Body of pancreas (tissue), 4 donors: ENCODE measurements at regions not wholly inside any gene's neighbourhood (a gene's known extent, or its start where the extent isn't known, plus 50 kb on each side); places are given as distances from the start of the nearest gene placed in this dataset.

ENCODE experiments used
- ATAC-seq: fragments of 150-250 bp; one replicate; pipeline ENCODE4 v1.9.1; 2016
- DNase-seq, 4 donors: peaks; one replicate each; pipeline ENCODE4 v3.0.0-alpha.2; 2019
- H3K27ac ChIP-seq, 4 donors: fragments of 200-600 bp; sonication (generic); 1 replicate in 3 of 4; 2 replicates in 1 of 4; pipeline versions ENCODE4 v1.5.1 to v1.6.1; 2016 to 2019; ENCODE audit warnings: mild to moderate bottlenecking in 1 of 4, mixed read lengths in 1 of 4, moderate library complexity in 1 of 4
- H3K27me3 ChIP-seq, 2 donors: fragments of 200-600 bp; sonication (generic); one replicate each; pipeline ENCODE4 v1.6.0; 2016; ENCODE audit warnings: mild to moderate bottlenecking in 1 of 2
- H3K36me3 ChIP-seq, 2 donors: fragments of 200-600 bp; sonication (generic); replicated peaks in 1 of 2; 2 replicates each; pipeline ENCODE4 v1.5.1; 2016; ENCODE audit warnings: low read depth in 2 of 2; ENCODE audit not compliant: insufficient read depth in 1 of 2
- H3K4me1 ChIP-seq: fragments of 200-600 bp; sonication (generic); one replicate; pipeline ENCODE4 v1.6.0; 2016
- H3K4me3 ChIP-seq, 2 donors: fragments of 200-600 bp; sonication (generic); 1 replicate in 1 of 2; 2 replicates in 1 of 2; pipeline ENCODE4 v1.5.1; 2016 to 2019
- H3K9me3 ChIP-seq, 3 donors: fragments of 200-600 bp; sonication (generic); 1 replicate in 2 of 3; 2 replicates in 1 of 3; pipeline ENCODE4 v1.5.1; 2016
- CTCF ChIP-seq, 7 experiments: fragments of 450-650 bp in 4 of 7; fragments of 200-600 bp in 3 of 7; sonication (generic) in 3 of 7; IDR thresholded peaks; one replicate each; pipeline ENCODE4 v1.5.1; 2016 to 2019; ENCODE audit warnings: antibody characterized with exemption in 7 of 7
- POLR2A ChIP-seq, 3 donors: fragments of 450-650 bp; IDR thresholded peaks; one replicate each; pipeline ENCODE4 v1.6.1; 2016; ENCODE audit warnings: antibody characterized with exemption in 3 of 3, mild to moderate bottlenecking in 2 of 3
- WGBS, 2 donors: methylation state at CpG; one replicate each; pipeline ENCODE4 v1.1.5; 2017; 5-methylcytosine and 5-hydroxymethylcytosine counted together
- intact Hi-C: fragments of 100-400 bp; cut with DNase I; formaldehyde crosslinking; loops from one replicate; pipeline ENCODE4 v1.15.1; 2023

- ATAC-seq (no peak), DNase-seq (peak in 1 of 4 donors; percentile 18)
- WGBS, 2 donors = 70 to 85% methylated on average over 4 of the region's 4 CpGs
- Histone ChIP-seq H3K4me3 (no peak overlapping the region), H3K4me1 (peaks cover 13% of the 10 kb centered on the region), H3K27ac (no peak overlapping the region), H3K9me3 (no peaks in the 10 kb centered on the region), H3K27me3 (peaks cover 0 to 5% of the 10 kb centered on the region in 2 donors), H3K36me3 (no peaks in the 10 kb centered on the region)
- intact Hi-C loops = no loop called here
- TF ChIP-seq CTCF (IDR thresholded peaks at IDR 0.05) = no peak
- TF ChIP-seq POLR2A (IDR thresholded peaks at IDR 0.05) = no peak
Measured at GRCh38 chr6:27755768-27756167, 156.4 kb downstream of the OR2B2 start.

- 3 to 9% methylated on average over 1 of the region's 1 CpG for WGBS, 2 donors
- H3K27me3 ChIP-seq = peaks cover 0 to 5% of the 10 kb centered on the region in 2 donors
- H3K4me1 ChIP-seq = peaks cover 13% of the 10 kb centered on the region
- no peaks in the 10 kb centered on the region for H3K36me3 ChIP-seq
- no peaks in the 10 kb centered on the region for H3K9me3 ChIP-seq
- TF ChIP-seq CTCF (IDR thresholded peaks at IDR 0.05) = no peak
- TF ChIP-seq POLR2A (IDR thresholded peaks at IDR 0.05) = no peak
- H3K27ac ChIP-seq = no peak overlapping the region
- intact Hi-C loops = no loop called here
- ATAC-seq (no peak), DNase-seq (no peak)
- H3K4me3 ChIP-seq = no peak overlapping the region
Measured at GRCh38 chr6:27754408-27754782, 157.8 kb downstream of the OR2B2 start.

- H3K36me3 ChIP-seq = no peaks in the 10 kb centered on the region
- intact Hi-C loops = no loop called here
- TF ChIP-seq POLR2A (IDR thresholded peaks at IDR 0.05) (no peak), CTCF (IDR thresholded peaks at IDR 0.05) (no peak)
- H3K27ac ChIP-seq = no peak overlapping the region
- 0 to 1% methylated on average over 12 of the region's 12 CpGs for WGBS, 2 donors
- ATAC-seq = no peak
- H3K9me3 ChIP-seq = no peaks in the 10 kb centered on the region
- peaks cover 0 to 5% of the 10 kb centered on the region in 2 donors for H3K27me3 ChIP-seq
- DNase-seq = peak; percentile 33 to 50 (median 39)
- peak overlapping the region in 1 of 2 donors; percentile 12 for H3K4me3 ChIP-seq
- peaks cover 13% of the 10 kb centered on the region for H3K4me1 ChIP-seq
Measured at GRCh38 chr6:27753668-27754407, 158.4 kb downstream of the OR2B2 start.

- DNase-seq (peak; percentile 64 to 77 (median 72)), ATAC-seq (peak; percentile 91)
- 5 to 7% methylated on average over 22 to 24 of the region's 24 CpGs for WGBS, 2 donors
- TF ChIP-seq CTCF (IDR thresholded peaks at IDR 0.05) = peak; percentile 74 to 95 (median 92)
- no peak for TF ChIP-seq POLR2A (IDR thresholded peaks at IDR 0.05)
- H3K4me3 ChIP-seq = peak overlapping the region; percentile 28 to 64
- intact Hi-C loops = no loop called here
- H3K27me3 ChIP-seq = no peaks in the 10 kb centered on the region
- H3K9me3 ChIP-seq = no peaks in the 10 kb centered on the region
- peak overlapping the region in 3 of 4 donors; percentile 78 to 90 (median 87) for H3K27ac ChIP-seq
- no peaks in the 10 kb centered on the region for H3K36me3 ChIP-seq
- peaks cover 13% of the 10 kb centered on the region for H3K4me1 ChIP-seq
Measured at GRCh38 chr6:27752038-27752885, 159.9 kb downstream of the OR2B2 start.
